Smooth muscle cell of the brain vasculature (primary cell): ENCODE measurements at regions not wholly inside any gene's neighbourhood (a gene's known extent, or its start where the extent isn't known, plus 50 kb on each side); places are given as distances from the start of the nearest gene placed in this dataset.
A peak's percentile ranks its signal among the peaks of the same experiment; 100 is the strongest.

Source experiments
- DNase-seq: peaks from one replicate; pipeline ENCODE4 v3.0.0-alpha.2; 2012; ENCODE audit warnings: low read depth, low spot score

GRCh38 chr11:45062974-45063635 is 83.3 kb upstream of the PRDM11 start:
- DNase-seq, result no peak

GRCh38 chr11:45063669-45064068 is 82.8 kb upstream of the PRDM11 start:
- no peak for DNase-seq

DNA sequence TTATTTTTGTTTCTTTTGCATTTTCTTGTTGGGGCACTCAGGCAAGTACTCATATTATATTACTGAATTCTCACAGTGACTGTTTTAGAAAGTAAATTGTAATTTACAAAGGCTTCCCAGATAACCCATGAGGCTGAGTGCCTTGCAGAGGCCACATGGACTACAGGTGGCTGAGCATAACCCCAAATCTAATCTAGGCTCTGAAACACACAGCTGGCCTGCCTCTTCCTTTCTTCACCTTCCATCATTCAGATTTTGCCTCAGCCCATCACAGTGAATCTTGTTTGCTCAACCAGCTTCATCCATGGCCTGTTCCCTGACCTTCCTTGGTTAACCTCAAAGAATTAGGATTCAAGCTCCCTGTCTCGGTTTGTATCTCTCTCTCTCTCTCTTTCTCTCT is 78.5 kb upstream of the PRDM11 start:
- DNase-seq, result no peak

GRCh38 chr11:45071232-45071631 is 75.2 kb upstream of the PRDM11 start:
- DNase-seq, result no peak

DNA sequence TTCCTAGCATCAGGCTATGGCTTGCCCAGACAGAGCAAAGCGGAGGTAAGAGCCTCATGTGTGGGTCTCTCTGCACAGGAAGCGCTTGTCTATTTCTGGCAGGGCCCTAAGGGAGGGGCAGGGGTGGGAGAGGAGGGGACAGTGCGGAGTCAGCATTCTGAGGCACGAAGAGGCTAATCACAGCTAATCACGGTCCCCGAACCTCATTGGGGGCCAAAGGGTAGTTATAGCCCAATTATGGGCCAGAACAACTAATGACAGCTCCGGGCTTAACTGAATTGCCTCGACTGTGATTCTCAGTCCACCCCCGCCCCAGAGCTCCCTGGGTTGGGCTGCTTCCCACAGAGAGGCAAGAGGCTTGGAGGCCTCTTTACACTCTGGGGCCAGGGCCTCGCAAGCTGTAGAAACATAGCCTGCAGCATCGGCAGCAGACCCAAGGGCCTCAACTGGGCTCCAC is 72.7 kb upstream of the PRDM11 start:
- DNase-seq, result no peak

- no peak for DNase-seq
Measured at GRCh38 chr11:45075519-45075918, 70.9 kb upstream of the PRDM11 start.

DNA sequence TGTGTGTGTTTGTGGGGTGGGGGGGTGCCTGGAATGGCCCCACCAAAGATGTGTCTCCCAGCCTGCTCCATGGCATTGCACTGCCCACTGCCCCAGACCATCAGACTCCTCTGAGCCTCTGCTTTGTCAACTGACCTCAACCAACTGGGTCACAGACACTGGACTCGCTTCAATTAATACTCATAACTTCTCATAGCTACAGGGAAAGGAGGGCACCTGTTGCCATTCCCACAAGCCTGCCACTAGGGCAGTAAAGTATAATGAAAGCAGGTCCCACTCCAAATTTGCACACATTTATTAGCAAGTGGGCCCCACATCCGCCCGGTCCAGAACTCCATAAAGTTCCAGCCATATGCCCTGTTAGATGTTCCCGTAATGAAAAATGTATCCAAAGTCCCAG is 70.5 kb upstream of the PRDM11 start:
- DNase-seq, result no peak

GRCh38 chr11:45076761-45077160 is 69.7 kb upstream of the PRDM11 start:
- DNase-seq, result no peak

DNA sequence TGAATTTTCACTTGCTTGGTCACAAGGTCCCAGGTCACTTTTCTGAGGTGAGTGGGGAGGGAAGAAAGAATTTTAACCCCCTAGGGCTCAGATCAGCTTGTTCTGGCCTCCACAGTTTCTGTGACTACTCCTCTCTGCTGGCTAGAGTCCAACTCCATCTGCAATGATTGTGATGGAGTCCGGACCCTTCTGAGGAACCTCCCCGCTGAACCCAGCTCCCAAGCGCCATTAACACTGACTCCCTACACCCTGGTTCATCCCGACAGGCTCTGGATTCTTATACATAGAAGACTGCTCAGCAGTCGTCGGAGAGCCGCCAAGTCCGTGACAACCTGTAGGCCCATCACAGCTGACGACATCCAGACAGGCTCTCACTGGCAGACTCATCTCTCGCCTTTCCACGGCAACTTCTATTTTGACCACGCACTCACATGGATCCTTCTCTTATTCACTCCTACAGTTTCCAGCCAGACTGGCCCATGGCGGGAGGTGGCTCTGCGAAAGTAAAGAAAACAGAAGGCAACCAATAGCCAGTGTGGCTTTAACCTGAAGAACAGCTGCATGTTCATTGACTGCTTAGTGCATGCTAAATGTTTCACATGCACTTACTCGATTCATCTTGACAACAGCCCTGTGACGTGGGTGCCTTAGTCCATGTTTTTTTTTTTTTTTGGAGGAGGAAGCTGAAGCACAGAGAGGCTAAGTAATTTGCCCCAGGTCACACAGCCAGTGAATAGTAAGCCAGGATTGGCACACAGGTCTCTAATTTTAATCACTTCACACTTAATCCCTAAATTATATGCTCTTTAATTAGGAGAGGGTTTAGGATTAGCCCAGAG is 68.0 kb upstream of the PRDM11 start:
- no peak for DNase-seq

DNA sequence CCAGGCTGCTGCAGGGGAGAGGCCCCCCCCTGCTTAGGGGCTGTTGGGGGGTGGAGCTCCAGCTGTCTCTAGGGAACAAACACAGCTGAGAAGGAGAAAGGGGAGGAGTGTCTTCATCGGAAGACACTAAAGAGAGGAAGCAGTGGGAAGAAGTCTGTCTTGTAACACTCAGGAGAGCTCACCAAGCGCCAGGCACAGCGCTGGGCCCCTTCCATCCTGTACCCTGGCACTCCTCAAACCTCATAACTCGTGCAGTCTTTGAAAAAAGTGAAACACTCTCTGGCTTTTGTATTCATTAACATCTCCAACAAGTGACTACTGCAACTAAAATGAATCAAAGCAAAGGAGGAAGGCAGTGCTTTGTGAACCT is 67.4 kb upstream of the PRDM11 start:
- no peak for DNase-seq

DNA sequence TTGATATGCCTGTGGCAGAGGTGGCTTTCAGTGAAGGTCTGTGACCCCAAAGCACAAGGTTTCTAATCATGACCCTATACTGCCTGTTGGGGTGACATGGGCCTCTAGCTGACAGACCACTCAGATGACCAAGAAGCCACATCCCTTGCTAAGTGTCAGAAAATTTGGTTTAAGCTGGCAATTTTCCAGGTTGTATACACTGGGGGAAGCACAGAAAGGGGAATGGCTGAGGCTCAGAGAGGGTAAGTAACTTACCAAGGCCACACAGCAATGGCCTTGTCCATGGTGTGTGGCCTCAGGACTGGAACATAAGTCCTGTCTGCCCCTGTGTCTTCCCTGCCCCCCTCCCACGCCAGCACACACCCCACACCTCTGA is 66.9 kb upstream of the PRDM11 start:
- no peak for DNase-seq

DNA sequence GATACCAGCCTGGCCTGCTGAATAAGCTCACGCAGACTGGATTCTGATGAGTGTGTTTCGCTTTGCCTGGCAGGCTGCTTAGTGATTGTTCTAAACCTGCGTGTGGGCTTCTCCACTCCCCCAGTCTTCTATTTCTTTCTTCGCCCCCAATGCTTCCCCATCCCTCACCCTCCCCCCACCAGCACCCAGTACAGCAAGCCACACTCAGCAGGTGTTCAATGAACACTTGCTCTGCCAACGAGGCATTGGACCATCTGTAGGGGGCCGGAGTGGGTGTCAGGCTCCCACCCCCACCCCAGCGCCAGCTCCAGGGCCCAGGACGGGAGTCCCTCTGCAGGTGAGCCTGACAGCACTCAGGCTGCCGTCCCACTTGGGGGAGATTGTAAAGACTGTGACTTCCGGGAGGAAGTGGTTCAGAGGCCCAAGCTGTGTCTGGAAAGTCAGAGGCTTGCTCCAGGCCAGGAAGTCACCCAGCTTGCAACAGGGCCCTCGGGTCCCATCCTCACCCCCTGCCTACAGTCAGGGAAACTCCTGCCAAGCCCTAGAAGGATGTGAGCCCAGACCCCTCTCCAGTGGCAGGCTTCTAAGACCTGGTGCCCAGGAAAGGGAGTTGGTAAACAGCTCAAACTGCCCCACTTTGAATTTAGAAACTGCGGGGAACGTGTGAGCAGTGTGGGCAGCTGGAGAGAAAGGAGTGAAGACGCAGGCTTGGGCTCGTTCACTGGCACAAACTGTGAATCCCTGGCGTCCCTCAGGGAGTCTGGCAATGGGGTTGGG is 66.3 kb upstream of the PRDM11 start:
- DNase-seq, result no peak

GRCh38 chr11:45082744-45083543 is 63.5 kb upstream of the PRDM11 start:
- DNase-seq, result no peak

GRCh38 chr11:45083544-45084087 is 62.8 kb upstream of the PRDM11 start:
- no peak for DNase-seq

DNA sequence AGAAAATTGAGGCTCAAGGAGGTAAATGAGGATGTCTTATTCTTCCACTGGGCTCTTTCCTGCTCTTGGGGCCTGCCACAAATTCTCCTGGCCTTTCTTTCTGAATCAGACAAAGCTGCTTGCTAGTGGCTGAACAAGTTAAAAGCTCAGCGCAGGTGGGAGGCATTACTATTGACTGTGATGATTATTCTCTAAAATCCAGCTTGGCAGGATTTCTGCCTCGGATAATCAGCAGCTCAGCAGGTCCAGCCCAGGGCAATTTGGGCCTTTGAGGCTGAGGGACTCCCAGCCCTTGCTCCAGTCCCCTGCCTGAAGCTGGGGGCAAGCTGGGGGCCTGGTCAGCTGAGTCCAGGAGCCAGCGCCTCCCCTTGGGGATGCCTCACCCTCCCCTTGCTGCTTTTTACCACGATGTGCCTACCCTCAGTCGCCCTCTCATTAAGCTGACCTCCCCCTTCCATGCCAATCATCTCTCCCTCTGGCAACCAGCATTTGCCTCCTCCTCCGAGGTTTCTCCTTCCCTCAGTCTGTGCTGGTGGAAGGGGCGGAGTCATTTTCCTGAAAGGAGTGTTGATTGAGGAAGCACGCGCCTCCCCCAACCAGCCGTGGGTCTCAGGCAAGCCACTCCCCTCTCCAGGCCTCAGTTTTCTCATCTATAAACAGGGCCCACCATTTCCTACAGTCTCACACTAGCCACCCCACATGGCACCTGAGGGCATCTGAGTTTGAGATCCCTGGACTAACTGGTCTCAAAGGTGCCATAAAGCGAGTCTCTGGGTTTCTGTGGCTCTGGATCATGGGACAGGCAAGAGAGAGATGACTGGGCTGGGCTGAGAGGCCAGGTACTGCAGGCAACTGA is 60.6 kb upstream of the PRDM11 start:
- DNase-seq, result no peak

DNA sequence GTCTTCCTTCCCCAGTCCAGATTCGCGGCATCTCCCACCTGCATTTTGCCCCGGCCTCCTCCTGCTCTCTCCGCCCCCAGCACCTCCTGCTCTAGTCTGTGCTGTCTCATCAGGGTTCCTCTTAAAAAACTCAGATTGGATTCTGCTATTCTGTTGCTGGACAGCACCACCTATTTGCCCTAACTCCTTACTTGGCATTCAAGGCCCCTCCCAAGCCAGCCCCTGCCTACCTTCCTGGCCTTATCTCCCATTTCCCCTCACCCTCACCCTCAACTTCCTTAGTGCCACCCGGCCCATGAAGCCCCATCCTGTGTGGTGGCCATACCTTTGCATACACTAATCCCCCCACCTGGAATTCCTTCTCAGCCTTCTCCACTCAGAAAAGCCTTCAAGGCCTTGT is 59.9 kb upstream of the PRDM11 start:
- DNase-seq, result no peak

- DNase-seq, result no peak
Measured at GRCh38 chr11:45087086-45087899, 59.1 kb upstream of the PRDM11 start.

- DNase-seq, result no peak
Measured at GRCh38 chr11:45087900-45088160, 58.6 kb upstream of the PRDM11 start.

GRCh38 chr11:45089251-45089650 is 57.2 kb upstream of the PRDM11 start:
- DNase-seq, result peak; percentile 21
